ENCODE measurements at regions not wholly inside any gene's neighbourhood (a gene's known extent, or its start where the extent isn't known, plus 50 kb on each side); places are given as distances from the start of the nearest gene placed in this dataset.

DNA sequence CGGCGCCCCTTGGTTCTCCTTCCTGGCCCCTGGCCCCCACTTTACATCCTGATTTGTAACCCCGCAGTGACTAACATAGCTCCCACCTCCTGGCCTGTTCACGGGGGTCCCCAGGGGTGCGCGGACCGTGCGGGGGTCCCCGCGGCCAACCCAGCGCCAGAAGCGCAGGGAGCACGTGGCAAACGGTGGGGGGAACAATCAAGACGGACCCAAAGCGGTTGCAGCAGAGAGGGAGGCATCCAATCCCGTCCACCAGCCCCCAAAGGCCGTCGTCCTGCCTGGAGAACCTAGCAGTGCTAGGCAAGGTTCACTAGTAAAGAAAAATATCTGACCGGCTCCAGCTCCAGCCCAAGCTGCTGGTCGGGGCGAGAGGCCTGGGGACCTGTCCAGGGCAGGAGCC, 201.5 kb downstream of the AUH start:
- no peaks in the 10 kb centered on the region for H3K27me3 ChIP-seq (ENCODE audit: insufficient read depth, poor library complexity, severe bottlenecking)
- H3K27ac ChIP-seq (replicated peaks): no peak overlapping the region
- DNase-seq (ENCODE audit: low read depth in 1 of 2, low spot score in 1 of 2): no peak
- H3K4me3 ChIP-seq (replicated peaks; ENCODE audit: insufficient read depth, low read length): no peak overlapping the region
- TF ChIP-seq, protein P1, sequence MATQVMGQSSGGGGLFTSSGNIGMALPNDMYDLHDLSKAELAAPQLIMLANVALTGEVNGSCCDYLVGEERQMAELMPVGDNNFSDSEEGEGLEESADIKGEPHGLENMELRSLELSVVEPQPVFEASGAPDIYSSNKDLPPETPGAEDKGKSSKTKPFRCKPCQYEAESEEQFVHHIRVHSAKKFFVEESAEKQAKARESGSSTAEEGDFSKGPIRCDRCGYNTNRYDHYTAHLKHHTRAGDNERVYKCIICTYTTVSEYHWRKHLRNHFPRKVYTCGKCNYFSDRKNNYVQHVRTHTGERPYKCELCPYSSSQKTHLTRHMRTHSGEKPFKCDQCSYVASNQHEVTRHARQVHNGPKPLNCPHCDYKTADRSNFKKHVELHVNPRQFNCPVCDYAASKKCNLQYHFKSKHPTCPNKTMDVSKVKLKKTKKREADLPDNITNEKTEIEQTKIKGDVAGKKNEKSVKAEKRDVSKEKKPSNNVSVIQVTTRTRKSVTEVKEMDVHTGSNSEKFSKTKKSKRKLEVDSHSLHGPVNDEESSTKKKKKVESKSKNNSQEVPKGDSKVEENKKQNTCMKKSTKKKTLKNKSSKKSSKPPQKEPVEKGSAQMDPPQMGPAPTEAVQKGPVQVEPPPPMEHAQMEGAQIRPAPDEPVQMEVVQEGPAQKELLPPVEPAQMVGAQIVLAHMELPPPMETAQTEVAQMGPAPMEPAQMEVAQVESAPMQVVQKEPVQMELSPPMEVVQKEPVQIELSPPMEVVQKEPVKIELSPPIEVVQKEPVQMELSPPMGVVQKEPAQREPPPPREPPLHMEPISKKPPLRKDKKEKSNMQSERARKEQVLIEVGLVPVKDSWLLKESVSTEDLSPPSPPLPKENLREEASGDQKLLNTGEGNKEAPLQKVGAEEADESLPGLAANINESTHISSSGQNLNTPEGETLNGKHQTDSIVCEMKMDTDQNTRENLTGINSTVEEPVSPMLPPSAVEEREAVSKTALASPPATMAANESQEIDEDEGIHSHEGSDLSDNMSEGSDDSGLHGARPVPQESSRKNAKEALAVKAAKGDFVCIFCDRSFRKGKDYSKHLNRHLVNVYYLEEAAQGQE (IDR thresholded peaks at IDR 0.05; ENCODE audit: insufficient replicate concordance, low read depth): no peak
- TF ChIP-seq, protein P2, sequence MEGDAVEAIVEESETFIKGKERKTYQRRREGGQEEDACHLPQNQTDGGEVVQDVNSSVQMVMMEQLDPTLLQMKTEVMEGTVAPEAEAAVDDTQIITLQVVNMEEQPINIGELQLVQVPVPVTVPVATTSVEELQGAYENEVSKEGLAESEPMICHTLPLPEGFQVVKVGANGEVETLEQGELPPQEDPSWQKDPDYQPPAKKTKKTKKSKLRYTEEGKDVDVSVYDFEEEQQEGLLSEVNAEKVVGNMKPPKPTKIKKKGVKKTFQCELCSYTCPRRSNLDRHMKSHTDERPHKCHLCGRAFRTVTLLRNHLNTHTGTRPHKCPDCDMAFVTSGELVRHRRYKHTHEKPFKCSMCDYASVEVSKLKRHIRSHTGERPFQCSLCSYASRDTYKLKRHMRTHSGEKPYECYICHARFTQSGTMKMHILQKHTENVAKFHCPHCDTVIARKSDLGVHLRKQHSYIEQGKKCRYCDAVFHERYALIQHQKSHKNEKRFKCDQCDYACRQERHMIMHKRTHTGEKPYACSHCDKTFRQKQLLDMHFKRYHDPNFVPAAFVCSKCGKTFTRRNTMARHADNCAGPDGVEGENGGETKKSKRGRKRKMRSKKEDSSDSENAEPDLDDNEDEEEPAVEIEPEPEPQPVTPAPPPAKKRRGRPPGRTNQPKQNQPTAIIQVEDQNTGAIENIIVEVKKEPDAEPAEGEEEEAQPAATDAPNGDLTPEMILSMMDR (IDR thresholded peaks at IDR 0.05; ENCODE audit: insufficient read depth, low read length): no peak
- TF ChIP-seq POLR2AphosphoS5 (IDR thresholded peaks at IDR 0.05; ENCODE audit: low read depth): no peak
- TF ChIP-seq SPI1 (IDR thresholded peaks at IDR 0.05; ENCODE audit: borderline replicate concordance, low read depth): no peak
- no peak for TF ChIP-seq GABPA (IDR thresholded peaks at IDR 0.05; ENCODE audit: low read depth)

DNA sequence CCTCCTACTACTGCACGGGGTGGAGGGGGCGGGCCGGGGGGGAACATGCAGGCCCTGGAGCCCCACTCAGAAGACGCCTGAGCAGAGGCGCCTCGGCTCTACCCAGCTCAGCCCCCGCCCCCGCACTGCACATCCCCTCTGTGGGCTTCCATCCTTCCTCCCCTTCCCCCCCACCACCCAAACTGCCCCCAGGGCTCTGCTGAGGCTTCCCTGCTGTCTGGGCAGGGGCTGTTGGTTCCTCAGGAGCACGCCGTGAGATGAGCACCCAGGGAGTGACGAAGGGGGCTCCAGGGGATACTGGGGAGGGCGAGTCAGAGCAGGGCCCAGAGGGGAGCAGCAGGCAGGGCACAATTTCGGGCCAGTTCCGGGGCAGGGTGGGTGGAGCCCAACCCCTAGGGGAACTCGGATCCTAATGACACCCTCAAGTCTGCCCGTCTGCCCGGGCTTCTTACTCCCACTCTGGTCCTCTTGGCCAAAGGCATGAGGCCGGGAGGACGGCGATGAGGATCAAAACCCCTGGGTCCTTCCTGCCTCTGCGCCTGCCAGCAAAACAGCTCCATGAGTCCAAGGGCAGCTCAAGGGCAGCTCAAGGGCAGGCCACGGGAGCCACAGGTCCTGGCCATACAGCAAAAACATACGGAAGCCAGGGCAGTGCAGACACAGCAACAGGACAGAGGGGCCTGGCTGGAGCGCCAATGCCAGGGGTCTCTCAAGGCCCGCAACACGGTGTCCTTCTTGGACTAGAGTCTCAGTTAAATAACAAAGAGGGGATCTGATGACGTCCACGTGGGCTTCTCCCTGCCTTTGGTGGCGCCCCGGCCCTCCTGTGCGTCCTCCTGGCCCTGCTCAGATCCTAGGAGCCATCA, 200.9 kb downstream of the AUH start:
- no peaks in the 10 kb centered on the region for H3K27me3 ChIP-seq (ENCODE audit: insufficient read depth, poor library complexity, severe bottlenecking)
- no peak overlapping the region for H3K4me3 ChIP-seq (replicated peaks; ENCODE audit: insufficient read depth, low read length)
- no peak overlapping the region for H3K27ac ChIP-seq (replicated peaks)
- no peak for DNase-seq (ENCODE audit: low read depth in 1 of 2, low spot score in 1 of 2)
- TF ChIP-seq, protein P1 (IDR thresholded peaks at IDR 0.05; ENCODE audit: insufficient replicate concordance, low read depth): no peak
- TF ChIP-seq SPI1 (IDR thresholded peaks at IDR 0.05; ENCODE audit: borderline replicate concordance, low read depth): no peak
- no peak for TF ChIP-seq GABPA (IDR thresholded peaks at IDR 0.05; ENCODE audit: low read depth)
- TF ChIP-seq, protein P2 (IDR thresholded peaks at IDR 0.05; ENCODE audit: insufficient read depth, low read length): no peak

DNA sequence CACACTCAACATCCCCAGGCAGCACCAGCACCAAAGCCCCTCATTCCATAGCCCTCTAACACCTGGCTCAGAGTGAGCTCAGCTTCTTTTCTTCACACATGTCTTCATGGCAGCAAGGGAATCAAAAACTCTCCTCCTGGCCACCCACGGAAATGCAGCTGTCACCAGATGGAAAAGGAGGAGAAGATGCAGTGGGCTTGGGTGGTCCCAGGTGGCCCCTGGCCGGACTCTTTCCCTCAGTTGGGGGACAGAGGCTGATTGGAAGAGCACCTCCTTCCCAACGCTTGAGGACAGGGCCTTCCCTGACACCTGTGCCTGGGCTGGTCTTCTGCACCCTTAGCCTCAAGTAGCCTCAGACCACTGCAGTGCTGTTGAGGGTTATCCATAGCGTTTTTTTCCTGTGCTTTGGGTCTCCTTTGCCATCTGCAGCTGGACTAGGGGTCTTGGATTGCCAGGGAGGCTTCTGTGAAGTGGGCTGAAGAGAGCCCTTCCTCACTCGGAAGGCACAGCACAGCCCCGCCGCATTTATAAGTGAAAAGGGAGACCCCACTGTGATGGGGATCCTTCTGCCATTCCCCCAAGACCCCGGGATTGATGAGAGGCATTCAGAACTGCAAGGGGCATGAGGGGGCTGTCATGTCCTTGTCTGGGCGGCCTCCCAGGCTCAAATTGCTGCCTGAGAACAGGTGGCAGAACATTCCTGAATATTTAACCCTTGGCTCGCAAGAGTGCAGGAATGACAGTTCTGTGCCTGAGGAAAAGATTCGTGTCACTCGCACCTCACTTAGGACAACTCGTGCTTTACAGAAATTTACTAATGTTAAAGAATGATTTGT, 200.0 kb downstream of the AUH start:
- no peak for DNase-seq (ENCODE audit: low read depth in 1 of 2, low spot score in 1 of 2)
- no peaks in the 10 kb centered on the region for H3K27me3 ChIP-seq (ENCODE audit: insufficient read depth, poor library complexity, severe bottlenecking)
- peak overlapping the region; percentile 68 for H3K27ac ChIP-seq (replicated peaks)
- TF ChIP-seq, protein P2 (IDR thresholded peaks at IDR 0.05; ENCODE audit: insufficient read depth, low read length): no peak
- TF ChIP-seq, protein P1 (IDR thresholded peaks at IDR 0.05; ENCODE audit: insufficient replicate concordance, low read depth): no peak
- TF ChIP-seq GABPA (IDR thresholded peaks at IDR 0.05; ENCODE audit: low read depth) (no peak), SPI1 (IDR thresholded peaks at IDR 0.05; ENCODE audit: borderline replicate concordance, low read depth) (no peak), POLR2AphosphoS5 (IDR thresholded peaks at IDR 0.05; ENCODE audit: low read depth) (no peak)
- no peak overlapping the region for H3K4me3 ChIP-seq (replicated peaks; ENCODE audit: insufficient read depth, low read length)

All from HL-60 (cell line).